Adrenal gland (tissue), 5 donors: ENCODE measurements at regions not wholly inside any gene's neighbourhood (a gene's known extent, or its start where the extent isn't known, plus 50 kb on each side); places are given as distances from the start of the nearest gene placed in this dataset.
"Not testable (repeated sequence)": the region's sequence is repeated elsewhere in the genome, so short reads cannot be mapped to it uniquely, and the experiment has no call there.

Experiments
- POLR2A ChIP-seq, 2 donors: fragments of 450-650 bp; IDR thresholded peaks; one replicate each; pipeline ENCODE4 v1.6.1; 2017; ENCODE audit warnings: antibody characterized with exemption in 2 of 2, mild to moderate bottlenecking in 2 of 2, moderate library complexity in 1 of 2
- TF ChIP-seq, protein P1 (sequence below), 6 experiments: fragments of 450-650 bp in 4 of 6; fragments of 200-600 bp in 2 of 6; sonication (generic) in 1 of 6; IDR thresholded peaks; 1 replicate in 5 of 6; 2 replicates in 1 of 6; pipeline versions ENCODE4 v1.5.1 to v1.8.0; 2016 to 2021; ENCODE audit warnings: antibody characterized with exemption in 6 of 6, mild to moderate bottlenecking in 2 of 6, moderate library complexity in 1 of 6
- donor health status: DM: no; HTN: no; CAD: no.

GRCh38 chr2:111542120-111542774 lies 341.7 kb downstream of the ANAPC1 start:
- TF ChIP-seq, protein P1, sequence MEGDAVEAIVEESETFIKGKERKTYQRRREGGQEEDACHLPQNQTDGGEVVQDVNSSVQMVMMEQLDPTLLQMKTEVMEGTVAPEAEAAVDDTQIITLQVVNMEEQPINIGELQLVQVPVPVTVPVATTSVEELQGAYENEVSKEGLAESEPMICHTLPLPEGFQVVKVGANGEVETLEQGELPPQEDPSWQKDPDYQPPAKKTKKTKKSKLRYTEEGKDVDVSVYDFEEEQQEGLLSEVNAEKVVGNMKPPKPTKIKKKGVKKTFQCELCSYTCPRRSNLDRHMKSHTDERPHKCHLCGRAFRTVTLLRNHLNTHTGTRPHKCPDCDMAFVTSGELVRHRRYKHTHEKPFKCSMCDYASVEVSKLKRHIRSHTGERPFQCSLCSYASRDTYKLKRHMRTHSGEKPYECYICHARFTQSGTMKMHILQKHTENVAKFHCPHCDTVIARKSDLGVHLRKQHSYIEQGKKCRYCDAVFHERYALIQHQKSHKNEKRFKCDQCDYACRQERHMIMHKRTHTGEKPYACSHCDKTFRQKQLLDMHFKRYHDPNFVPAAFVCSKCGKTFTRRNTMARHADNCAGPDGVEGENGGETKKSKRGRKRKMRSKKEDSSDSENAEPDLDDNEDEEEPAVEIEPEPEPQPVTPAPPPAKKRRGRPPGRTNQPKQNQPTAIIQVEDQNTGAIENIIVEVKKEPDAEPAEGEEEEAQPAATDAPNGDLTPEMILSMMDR (IDR thresholded peaks at IDR 0.05), result not testable (repeated sequence)
- not testable (repeated sequence) for TF ChIP-seq POLR2A (IDR thresholded peaks at IDR 0.05)
